Testis (tissue), 2 donors: ENCODE measurements at regions not wholly inside any gene's neighbourhood (a gene's known extent, or its start where the extent isn't known, plus 50 kb on each side); places are given as distances from the start of the nearest gene placed in this dataset.

Experiments used
- CTCF ChIP-seq, 3 experiments: fragments of 450-650 bp in 2 of 3; fragments of 200-600 bp in 1 of 3; sonication (generic) in 1 of 3; IDR thresholded peaks; one replicate each; pipeline ENCODE4 v1.5.1; 2016 to 2019; ENCODE audit warnings: antibody characterized with exemption in 3 of 3, mild to moderate bottlenecking in 2 of 3, moderate library complexity in 1 of 3
- POLR2A ChIP-seq: fragments of 450-650 bp; IDR thresholded peaks from one replicate; pipeline ENCODE4 v1.6.1; 2017; ENCODE audit warnings: antibody characterized with exemption, mild to moderate bottlenecking, moderate library complexity

GRCh38 chr3:29011966-29012365, 268.9 kb upstream of the RBMS3 start:
- no peak for TF ChIP-seq CTCF (IDR thresholded peaks at IDR 0.05)
- no peak for TF ChIP-seq POLR2A
